Panc1 (cell line): ENCODE measurements at regions not wholly inside any gene's neighbourhood (a gene's known extent, or its start where the extent isn't known, plus 50 kb on each side); places are given as distances from the start of the nearest gene placed in this dataset.

Experiments
- CTCF ChIP-seq: fragments of 450-650 bp; IDR thresholded peaks from 2 replicates; pipeline ENCODE4 v1.5.1; 2017; ENCODE audit warnings: mild to moderate bottlenecking
- POLR2AphosphoS5 ChIP-seq: IDR thresholded peaks from 2 replicates; pipeline ENCODE4 v1.6.1; 2012; ENCODE audit warnings: mild to moderate bottlenecking, low read depth, low read length, moderate library complexity
- REST ChIP-seq, 2 experiments: IDR thresholded peaks; 2 replicates each; pipeline ENCODE4 v1.6.1; 2011 to 2012; ENCODE audit warnings: low read depth in 2 of 2, control low read depth in 1 of 2, low read length in 1 of 2, mild to moderate bottlenecking in 1 of 2, moderate library complexity in 1 of 2; ENCODE audit not compliant: insufficient read depth in 1 of 2
- SIN3A ChIP-seq: IDR thresholded peaks from 2 replicates; pipeline ENCODE4 v1.6.1; 2012; ENCODE audit warnings: low read depth, mild to moderate bottlenecking, low read length, moderate library complexity, borderline replicate concordance; ENCODE audit not compliant: insufficient read depth

- no peak for TF ChIP-seq CTCF
- TF ChIP-seq POLR2AphosphoS5 = no peak
- no peak for TF ChIP-seq SIN3A
- no peak for TF ChIP-seq REST (IDR thresholded peaks at IDR 0.05; ENCODE audit: insufficient read depth in 1 of 2, low read depth in 2 of 2, low read length in 1 of 2)
Measured at GRCh38 chr2:18501156-18501555, 59.3 kb downstream of the RDH14 start.
